K562 (cell line): ENCODE measurements at regions not wholly inside any gene's neighbourhood (a gene's known extent, or its start where the extent isn't known, plus 50 kb on each side); places are given as distances from the start of the nearest gene placed in this dataset.

ENCODE experiments used
- ATAC-seq: fragments of 200-7000 bp; cut with Tn5 transposase; 3 replicates; pipeline ENCODE4 v1.9.1; 2020; ENCODE audit warnings: moderate library complexity
- BruUV-seq: library from RNA; stranded (reverse); fragments of 400-500 nt; replicated peaks from 2 replicates; lab custom pipeline; 2021; lab: Mats Ljungman, UMichigan
- CTCF ChIA-PET: fragments of 300-600 bp; formaldehyde crosslinking; extraction: SDS; loops from one replicate; lab custom pipeline; 2021; ENCODE audit warnings: low intra/inter-chr PET ratio; lab: Yijun Ruan, JAX
- POLR2A ChIA-PET: fragments of 300-600, 350-650 bp; sonication (Branson Sonifier 250); formaldehyde crosslinking; extraction: SDS; loops from one replicate; lab custom pipeline; 2021; ENCODE audit warnings: antibody characterized with exemption, inconsistent platforms; lab: Yijun Ruan, JAX
- DNase-seq, 4 experiments: peaks; one replicate each; pipeline versions ENCODE4 v3.0.0 to v3.0.0-alpha.2; 2011 to 2018; ENCODE audit warnings: low spot score in 3 of 4, mixed read lengths in 3 of 4; ENCODE audit errors: extremely low read depth in 1 of 4
- FAIRE-seq: peaks from 2 replicates; lab custom pipeline; 2011; peaks lifted over from hg19 to GRCh38; lab: Jason Lieb, UNC
- H2AFZ ChIP-seq: 2 replicates; pipeline ENCODE4 v1.6.0; 2011; ENCODE audit warnings: low read depth, low read length, control low read depth, inconsistent platforms
- H3K27ac ChIP-seq: fragments of 200-600 bp; 3 replicates; pipeline ENCODE4 v1.8.0; 2011; ENCODE audit warnings: low read depth, mild to moderate bottlenecking, control low read depth, inconsistent platforms, low read length, moderate library complexity, mixed read lengths; ENCODE audit errors: extremely low read depth
- H3K27me3 ChIP-seq, 2 experiments: fragments of 300-600 bp in 1 of 2; 2 replicates in 1 of 2; 3 replicates in 1 of 2; pipeline versions ENCODE4 v1.6.0 to v1.8.0; 2011; ENCODE audit warnings: inconsistent platforms in 2 of 2, low read length in 2 of 2, mild to moderate bottlenecking in 1 of 2, mixed read lengths in 1 of 2, moderate library complexity in 1 of 2; ENCODE audit not compliant: control insufficient read depth in 2 of 2, insufficient read depth in 2 of 2
- H3K36me3 ChIP-seq: fragments of 300-600 bp; 3 replicates; pipeline ENCODE4 v1.8.0; 2011; ENCODE audit warnings: mild to moderate bottlenecking, low read length, inconsistent platforms; ENCODE audit not compliant: control insufficient read depth, insufficient read depth
- H3K4me1 ChIP-seq, 2 experiments: fragments of 200-600 bp in 1 of 2; replicated peaks in 1 of 2; 2 replicates in 1 of 2; 3 replicates in 1 of 2; pipeline versions ENCODE4 v1.5.1 to v1.8.0; 2011; ENCODE audit warnings: inconsistent platforms in 2 of 2, low read length in 2 of 2, mild to moderate bottlenecking in 1 of 2, mixed read lengths in 1 of 2, moderate library complexity in 1 of 2; ENCODE audit not compliant: control insufficient read depth in 2 of 2, insufficient read depth in 2 of 2
- H3K4me2 ChIP-seq: 2 replicates; pipeline ENCODE4 v1.6.1; 2011; ENCODE audit warnings: low read length, control low read depth, inconsistent platforms, mixed read lengths; ENCODE audit not compliant: insufficient read depth
- H3K4me3 ChIP-seq: fragments of 200-600 bp; sonication (generic), shearing (Covaris generic); 2 replicates; pipeline ENCODE4 v1.5.1; 2016; ENCODE audit warnings: control low read depth, inconsistent platforms
- H3K79me2 ChIP-seq: fragments of 200-600 bp; 3 replicates; pipeline ENCODE4 v1.8.0; 2011; ENCODE audit warnings: low read length, inconsistent platforms; ENCODE audit not compliant: control insufficient read depth, insufficient read depth
- H3K9ac ChIP-seq, 2 experiments: 2 replicates each; pipeline versions ENCODE4 v1.6.0 to v1.6.1; 2011; ENCODE audit warnings: low read depth in 2 of 2, low read length in 2 of 2, control low read depth in 1 of 2, inconsistent platforms in 1 of 2, mild to moderate bottlenecking in 1 of 2, mixed read lengths in 1 of 2; ENCODE audit not compliant: insufficient read depth in 1 of 2
- H3K9me1 ChIP-seq: one replicate; pipeline ENCODE4 v1.6.0; 2011; ENCODE audit warnings: inconsistent platforms, mild to moderate bottlenecking, low read length, moderate library complexity; ENCODE audit not compliant: control insufficient read depth, insufficient read depth
- H3K9me3 ChIP-seq: replicated peaks from 2 replicates; pipeline ENCODE4 v1.5.1; 2011; ENCODE audit warnings: low read depth, low read length, inconsistent platforms; ENCODE audit not compliant: control insufficient read depth, insufficient read depth
- H4K20me1 ChIP-seq: replicated peaks from 2 replicates; pipeline ENCODE4 v1.6.1; 2011; ENCODE audit warnings: low read length, inconsistent platforms, mixed read lengths; ENCODE audit not compliant: control insufficient read depth, insufficient read depth
- ARID3A ChIP-seq: IDR thresholded peaks from 2 replicates; pipeline ENCODE4 v1.6.1; 2012; ENCODE audit warnings: low read depth, low read length, improper control_type of control experiment, borderline replicate concordance
- CBFB ChIP-seq: sonication (generic); formaldehyde crosslinking; IDR thresholded peaks from 2 replicates; pipeline ENCODE4 v1.4.0; 2020; ENCODE audit warnings: mild to moderate bottlenecking, missing genetic modification reagents
- KDM2B ChIP-seq: fragments of 250-450 bp; sonication (Bioruptor Pico); IDR thresholded peaks from 2 replicates; pipeline ENCODE4 v1.8.0; 2021; ENCODE audit warnings: mild to moderate bottlenecking, moderate library complexity
- KDM4B ChIP-seq, 2 experiments: fragments of 450-650 bp in 1 of 2; sonication (generic) in 1 of 2; IDR thresholded peaks; 2 replicates each; pipeline ENCODE4 v1.6.1; 2016 to 2017; ENCODE audit warnings: borderline replicate concordance in 2 of 2, antibody characterized with exemption in 1 of 2, low read depth in 1 of 2, mild to moderate bottlenecking in 1 of 2
- PYGO2 ChIP-seq: fragments of 450-650 bp; IDR thresholded peaks from 2 replicates; pipeline ENCODE4 v1.6.1; 2016; ENCODE audit warnings: mild to moderate bottlenecking, missing genetic modification characterization, moderate library complexity, missing compliant biosample characterization
- RB1 ChIP-seq: fragments of 450-650 bp; IDR thresholded peaks from 2 replicates; pipeline ENCODE4 v1.6.1; 2017; ENCODE audit warnings: low read depth, mild to moderate bottlenecking
- SNAPC5 ChIP-seq: fragments of 250-450 bp; sonication (Bioruptor Pico); IDR thresholded peaks from 2 replicates; pipeline ENCODE4 v1.8.0; 2021; ENCODE audit warnings: moderate library complexity, mild to moderate bottlenecking, inconsistent platforms
- WGBS: fragments of 100-300 bp; shearing (Covaris generic); methylation state at CpG from one replicate; pipeline ENCODE4 v1.1.6; 2016; ENCODE audit warnings: low coverage, mixed read lengths; ENCODE audit not compliant: insufficient coverage; ENCODE audit errors: missing lambda C conversion rate; 5-methylcytosine and 5-hydroxymethylcytosine counted together
- in situ Hi-C: fragments of 300-500 bp; cut with MboI; formaldehyde crosslinking; loops from 4 replicates; pipeline ENCODE4 v1.15.0; 2018; ENCODE audit warnings: inconsistent platforms, mixed read lengths
- intact Hi-C: fragments of 100-400 bp; cut with micrococcal nuclease; formaldehyde crosslinking; loops from 2 replicates; pipeline ENCODE4 v1.14.2; 2022

GRCh38 chr10:36050763-36051499 lies 408.8 kb upstream of the FZD8 start:
- CTCF ChIA-PET: no interaction called here
- WGBS: 0% methylated on average over 7 of the region's 7 CpGs
- no peak overlapping the region for H3K27ac ChIP-seq
- POLR2A ChIA-PET: no interaction called here
- intact Hi-C loops (no loop called here), in situ Hi-C loops (no loop called here)
- H3K9me1 ChIP-seq: no peaks in the 10 kb centered on the region
- no peak for ATAC-seq
- no peak overlapping the region for H3K4me3 ChIP-seq
- no peak for DNase-seq
- no peaks in the 10 kb centered on the region for H3K27me3 ChIP-seq
- no peaks in the 10 kb centered on the region for H3K79me2 ChIP-seq
- FAIRE-seq: no peak
- BruUV-seq: no TSS peak
- no peaks in the 10 kb centered on the region for H4K20me1 ChIP-seq
- no peak overlapping the region for H3K4me2 ChIP-seq
- H3K9ac ChIP-seq: no peak overlapping the region
- H3K36me3 ChIP-seq: no peaks in the 10 kb centered on the region
- no peaks in the 10 kb centered on the region for H3K4me1 ChIP-seq
- no peak overlapping the region for H2AFZ ChIP-seq
- 0 out of 2 replicates have a peak, but pooled peaks cover 2% of the 10 kb centered on the region for H3K9me3 ChIP-seq
- TF ChIP-seq CBFB (CRISPR knock-in tag): no peak
- TF ChIP-seq KDM4B (IDR thresholded peaks at IDR 0.05; ENCODE audit: borderline replicate concordance in 2 of 2, low read depth in 1 of 2): no peak
- TF ChIP-seq KDM2B (CRISPR knock-in tag): no peak
- TF ChIP-seq PYGO2 (tag): no peak
- TF ChIP-seq SNAPC5 (CRISPR knock-in tag): no peak
- TF ChIP-seq RB1: no peak
- TF ChIP-seq ARID3A: no peak
